ENCODE measurements at regions not wholly inside any gene's neighbourhood (a gene's known extent, or its start where the extent isn't known, plus 50 kb on each side); places are given as distances from the start of the nearest gene placed in this dataset.
"Not testable (repeated sequence)": the region's sequence is repeated elsewhere in the genome, so short reads cannot be mapped to it uniquely, and the experiment has no call there.

DNA sequence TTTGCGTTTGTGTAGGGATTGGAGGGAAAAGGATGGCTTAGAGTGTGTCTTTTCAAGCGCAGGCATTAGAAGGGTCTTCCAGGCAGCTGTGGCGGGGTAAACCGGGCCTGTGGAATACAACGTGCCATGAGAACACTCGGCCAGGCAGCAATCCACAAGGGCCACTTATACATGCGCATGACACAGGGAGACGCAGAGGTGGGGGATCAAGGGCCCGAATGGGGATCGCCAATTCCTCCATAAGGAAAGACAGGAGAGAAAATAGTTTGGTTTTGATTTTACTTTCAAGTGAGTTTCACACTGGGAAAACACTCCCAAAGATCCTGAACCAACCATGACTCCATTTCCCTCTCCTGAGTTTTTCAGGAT lies 71.6 kb downstream of the SPRING1 start:
- TF ChIP-seq CTCF (IDR thresholded peaks at IDR 0.05; ENCODE audit: partially characterized antibody, unreplicated experiment), result no peak
- Mint-ChIP-seq H3K36me3 (ENCODE audit: unreplicated experiment) (no peaks in the 10 kb centered on the region), H3K27me3 (ENCODE audit: unreplicated experiment) (peaks cover 10% of the 10 kb centered on the region), H3K9me3 (ENCODE audit: unreplicated experiment) (peaks cover 13% of the 10 kb centered on the region), H3K27ac (ENCODE audit: unreplicated experiment) (no peak overlapping the region), H3K4me3 (ENCODE audit: unreplicated experiment) (no peak overlapping the region), H3K4me1 (ENCODE audit: low read depth, unreplicated experiment) (peaks cover 28% of the 10 kb centered on the region)
- DNase-seq, result no peak

GRCh38 chr12:116665666-116666304 lies 72.1 kb downstream of the SPRING1 start:
- Mint-ChIP-seq H3K4me3 (ENCODE audit: unreplicated experiment) (no peak overlapping the region), H3K27me3 (ENCODE audit: unreplicated experiment) (peaks cover 10% of the 10 kb centered on the region), H3K36me3 (ENCODE audit: unreplicated experiment) (no peaks in the 10 kb centered on the region), H3K9me3 (ENCODE audit: unreplicated experiment) (peaks cover 13% of the 10 kb centered on the region), H3K4me1 (ENCODE audit: low read depth, unreplicated experiment) (peaks cover 30% of the 10 kb centered on the region), H3K27ac (ENCODE audit: unreplicated experiment) (no peak overlapping the region)
- TF ChIP-seq CTCF (IDR thresholded peaks at IDR 0.05; ENCODE audit: partially characterized antibody, unreplicated experiment), result no peak
- DNase-seq, result no peak

- Mint-ChIP-seq H3K27me3 (ENCODE audit: unreplicated experiment) (peaks cover 13% of the 10 kb centered on the region), H3K36me3 (ENCODE audit: unreplicated experiment) (no peaks in the 10 kb centered on the region), H3K9me3 (ENCODE audit: unreplicated experiment) (peaks cover 15% of the 10 kb centered on the region), H3K27ac (ENCODE audit: unreplicated experiment) (no peak overlapping the region), H3K4me1 (ENCODE audit: low read depth, unreplicated experiment) (peaks cover 30% of the 10 kb centered on the region), H3K4me3 (ENCODE audit: unreplicated experiment) (no peak overlapping the region)
- no peak for TF ChIP-seq CTCF (IDR thresholded peaks at IDR 0.05; ENCODE audit: partially characterized antibody, unreplicated experiment)
- no peak for DNase-seq
These were observed 73.8 kb downstream of the SPRING1 start for GRCh38 chr12:116664085-116664484.

DNA sequence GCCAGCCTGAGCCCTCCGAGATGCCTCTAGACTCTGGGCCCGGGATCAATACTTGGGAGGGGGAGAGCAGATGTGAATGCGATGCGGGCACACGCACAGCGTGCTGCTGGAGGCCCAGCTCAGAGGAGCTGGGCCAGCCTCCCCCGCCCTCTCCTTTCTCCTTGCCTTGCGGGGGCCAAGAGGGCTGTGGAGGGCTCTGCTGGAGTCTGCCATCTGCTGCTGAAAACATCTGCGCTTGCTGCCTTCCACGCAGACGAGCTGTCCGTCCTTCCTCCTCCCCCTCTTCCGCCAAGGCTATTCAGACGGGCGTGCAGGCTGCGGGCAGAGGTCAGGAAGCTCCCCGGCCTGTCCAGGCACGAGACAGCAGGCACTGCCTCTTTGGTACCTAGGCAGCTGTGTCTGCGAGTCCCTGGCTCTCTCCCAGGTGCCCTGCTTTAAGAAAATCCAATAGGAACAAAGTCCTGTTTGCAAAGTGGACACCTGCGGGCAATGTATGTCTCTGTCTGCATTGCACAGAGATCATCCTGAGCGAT lies 75.2 kb downstream of the SPRING1 start:
- TF ChIP-seq CTCF (IDR thresholded peaks at IDR 0.05; ENCODE audit: partially characterized antibody, unreplicated experiment), result no peak
- H3K27me3 Mint-ChIP-seq (ENCODE audit: unreplicated experiment), result peaks cover 13% of the 10 kb centered on the region
- peak; percentile 91 for DNase-seq
- H3K36me3 Mint-ChIP-seq (ENCODE audit: unreplicated experiment), result no peaks in the 10 kb centered on the region
- H3K27ac Mint-ChIP-seq (ENCODE audit: unreplicated experiment), result peak overlapping the region; percentile 78
- H3K4me1 Mint-ChIP-seq (ENCODE audit: low read depth, unreplicated experiment), result peaks cover 38% of the 10 kb centered on the region
- peaks cover 15% of the 10 kb centered on the region for H3K9me3 Mint-ChIP-seq (ENCODE audit: unreplicated experiment)
- H3K4me3 Mint-ChIP-seq (ENCODE audit: unreplicated experiment), result peak overlapping the region; percentile 78

- Mint-ChIP-seq H3K4me3 (ENCODE audit: unreplicated experiment) (peak overlapping the region; percentile 63), H3K27ac (ENCODE audit: unreplicated experiment) (no peak overlapping the region), H3K27me3 (ENCODE audit: unreplicated experiment) (peaks cover 13% of the 10 kb centered on the region), H3K36me3 (ENCODE audit: unreplicated experiment) (no peaks in the 10 kb centered on the region), H3K9me3 (ENCODE audit: unreplicated experiment) (peaks cover 15% of the 10 kb centered on the region), H3K4me1 (ENCODE audit: low read depth, unreplicated experiment) (peaks cover 42% of the 10 kb centered on the region)
- no peak for DNase-seq
- TF ChIP-seq CTCF (IDR thresholded peaks at IDR 0.05; ENCODE audit: partially characterized antibody, unreplicated experiment), result no peak
These were observed 76.5 kb downstream of the SPRING1 start for GRCh38 chr12:116661341-116661740.

DNA sequence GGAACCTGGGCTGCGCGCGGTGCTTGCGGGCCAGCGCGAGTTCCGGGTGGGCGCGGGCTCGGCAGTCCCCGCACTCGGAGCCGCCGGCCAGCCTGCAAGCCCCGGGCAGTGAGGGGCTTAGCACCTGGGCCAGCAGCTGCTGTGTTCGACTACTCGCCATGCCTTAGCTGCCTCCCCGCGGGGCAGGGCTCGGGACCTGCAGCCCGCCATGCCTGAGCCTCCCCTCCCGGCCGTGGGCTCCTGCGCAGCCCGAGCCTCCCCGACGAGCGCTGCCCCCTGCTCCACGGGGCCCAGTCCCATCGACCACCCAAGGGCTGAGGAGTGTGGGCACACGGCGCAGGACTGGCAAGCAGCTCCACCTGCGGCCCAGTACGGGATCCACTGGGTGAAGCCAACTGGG lies 77.1 kb downstream of the SPRING1 start:
- H3K4me3 Mint-ChIP-seq (ENCODE audit: unreplicated experiment); H3K27ac Mint-ChIP-seq (ENCODE audit: unreplicated experiment); H3K36me3 Mint-ChIP-seq (ENCODE audit: unreplicated experiment); DNase-seq: not testable (repeated sequence)
- Mint-ChIP-seq H3K27me3 (ENCODE audit: unreplicated experiment) (peaks cover 12% of the 10 kb centered on the region), H3K4me1 (ENCODE audit: low read depth, unreplicated experiment) (peaks cover 37% of the 10 kb centered on the region), H3K9me3 (ENCODE audit: unreplicated experiment) (peaks cover 15% of the 10 kb centered on the region)
